ENCODE measurements at regions not wholly inside any gene's neighbourhood (a gene's known extent, or its start where the extent isn't known, plus 50 kb on each side); places are given as distances from the start of the nearest gene placed in this dataset.

DNA sequence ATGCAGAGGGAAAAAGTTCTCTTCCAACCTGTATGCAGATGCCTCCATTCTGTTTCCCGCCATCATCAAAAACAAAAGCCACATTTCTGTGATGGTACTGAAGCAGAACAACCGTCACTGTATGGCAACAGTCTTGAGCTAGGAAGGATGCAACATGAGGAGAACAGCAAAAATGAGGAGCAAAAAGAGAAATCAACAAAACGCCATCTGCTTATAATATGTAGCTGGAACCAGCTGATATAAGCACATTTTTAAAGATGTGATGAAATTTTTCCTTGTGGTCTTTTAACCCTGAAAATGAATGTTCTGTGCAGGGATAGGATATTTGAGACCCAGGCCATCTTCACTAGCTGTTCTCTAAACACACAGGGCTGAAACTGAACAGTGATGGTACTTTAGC lies 287.0 kb downstream of the ZIC4 start:
- DNase-seq (ENCODE audit: low spot score), result no peak
- Mint-ChIP-seq H3K9me3 (no peaks in the 10 kb centered on the region), H3K4me3 (no peak overlapping the region), H3K36me3 (ENCODE audit: low read depth) (no peaks in the 10 kb centered on the region), H3K4me1 (no peaks in the 10 kb centered on the region), H3K27me3 (ENCODE audit: insufficient read depth, low read depth, poor library complexity) (peaks cover 3% of the 10 kb centered on the region), H3K27ac (no peak overlapping the region)
- H3K4me2 ChIP-seq, result no peak overlapping the region
- no peak for ATAC-seq
- no peak overlapping the region for H3K4me3 ChIP-seq
- no peak overlapping the region for H3K27ac ChIP-seq (ENCODE audit: low read depth)
- no peak overlapping the region for H2AFZ ChIP-seq
- H3K27me3 ChIP-seq (ENCODE audit: insufficient read depth), result no peaks in the 10 kb centered on the region
- no peaks in the 10 kb centered on the region for H3K79me2 ChIP-seq (replicated peaks; ENCODE audit: insufficient read depth)
- TF ChIP-seq, protein P1, sequence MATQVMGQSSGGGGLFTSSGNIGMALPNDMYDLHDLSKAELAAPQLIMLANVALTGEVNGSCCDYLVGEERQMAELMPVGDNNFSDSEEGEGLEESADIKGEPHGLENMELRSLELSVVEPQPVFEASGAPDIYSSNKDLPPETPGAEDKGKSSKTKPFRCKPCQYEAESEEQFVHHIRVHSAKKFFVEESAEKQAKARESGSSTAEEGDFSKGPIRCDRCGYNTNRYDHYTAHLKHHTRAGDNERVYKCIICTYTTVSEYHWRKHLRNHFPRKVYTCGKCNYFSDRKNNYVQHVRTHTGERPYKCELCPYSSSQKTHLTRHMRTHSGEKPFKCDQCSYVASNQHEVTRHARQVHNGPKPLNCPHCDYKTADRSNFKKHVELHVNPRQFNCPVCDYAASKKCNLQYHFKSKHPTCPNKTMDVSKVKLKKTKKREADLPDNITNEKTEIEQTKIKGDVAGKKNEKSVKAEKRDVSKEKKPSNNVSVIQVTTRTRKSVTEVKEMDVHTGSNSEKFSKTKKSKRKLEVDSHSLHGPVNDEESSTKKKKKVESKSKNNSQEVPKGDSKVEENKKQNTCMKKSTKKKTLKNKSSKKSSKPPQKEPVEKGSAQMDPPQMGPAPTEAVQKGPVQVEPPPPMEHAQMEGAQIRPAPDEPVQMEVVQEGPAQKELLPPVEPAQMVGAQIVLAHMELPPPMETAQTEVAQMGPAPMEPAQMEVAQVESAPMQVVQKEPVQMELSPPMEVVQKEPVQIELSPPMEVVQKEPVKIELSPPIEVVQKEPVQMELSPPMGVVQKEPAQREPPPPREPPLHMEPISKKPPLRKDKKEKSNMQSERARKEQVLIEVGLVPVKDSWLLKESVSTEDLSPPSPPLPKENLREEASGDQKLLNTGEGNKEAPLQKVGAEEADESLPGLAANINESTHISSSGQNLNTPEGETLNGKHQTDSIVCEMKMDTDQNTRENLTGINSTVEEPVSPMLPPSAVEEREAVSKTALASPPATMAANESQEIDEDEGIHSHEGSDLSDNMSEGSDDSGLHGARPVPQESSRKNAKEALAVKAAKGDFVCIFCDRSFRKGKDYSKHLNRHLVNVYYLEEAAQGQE (IDR thresholded peaks at IDR 0.05; ENCODE audit: unreplicated experiment), result no peak
- TF ChIP-seq EZH2phosphoT487 (IDR thresholded peaks at IDR 0.05; ENCODE audit: unreplicated experiment) (no peak), STAT1 (IDR thresholded peaks at IDR 0.05; ENCODE audit: unreplicated experiment) (no peak), POLR2AphosphoS5 (IDR thresholded peaks at IDR 0.05; ENCODE audit: low read depth) (no peak)
- TF ChIP-seq, protein P2, sequence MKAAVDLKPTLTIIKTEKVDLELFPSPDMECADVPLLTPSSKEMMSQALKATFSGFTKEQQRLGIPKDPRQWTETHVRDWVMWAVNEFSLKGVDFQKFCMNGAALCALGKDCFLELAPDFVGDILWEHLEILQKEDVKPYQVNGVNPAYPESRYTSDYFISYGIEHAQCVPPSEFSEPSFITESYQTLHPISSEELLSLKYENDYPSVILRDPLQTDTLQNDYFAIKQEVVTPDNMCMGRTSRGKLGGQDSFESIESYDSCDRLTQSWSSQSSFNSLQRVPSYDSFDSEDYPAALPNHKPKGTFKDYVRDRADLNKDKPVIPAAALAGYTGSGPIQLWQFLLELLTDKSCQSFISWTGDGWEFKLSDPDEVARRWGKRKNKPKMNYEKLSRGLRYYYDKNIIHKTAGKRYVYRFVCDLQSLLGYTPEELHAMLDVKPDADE (IDR thresholded peaks at IDR 0.05), result no peak
- no peaks in the 10 kb centered on the region for H3K4me1 ChIP-seq (ENCODE audit: insufficient read depth)
- H3K9me2 ChIP-seq (ENCODE audit: insufficient read depth), result no peaks in the 10 kb centered on the region
- H3F3A ChIP-seq (replicated peaks; ENCODE audit: low read depth), result no peaks in the 10 kb centered on the region
- no peaks in the 10 kb centered on the region for H3K36me3 ChIP-seq (ENCODE audit: insufficient read depth)
- no peaks in the 10 kb centered on the region for H4K20me1 ChIP-seq (replicated peaks; ENCODE audit: insufficient read depth)

DNA sequence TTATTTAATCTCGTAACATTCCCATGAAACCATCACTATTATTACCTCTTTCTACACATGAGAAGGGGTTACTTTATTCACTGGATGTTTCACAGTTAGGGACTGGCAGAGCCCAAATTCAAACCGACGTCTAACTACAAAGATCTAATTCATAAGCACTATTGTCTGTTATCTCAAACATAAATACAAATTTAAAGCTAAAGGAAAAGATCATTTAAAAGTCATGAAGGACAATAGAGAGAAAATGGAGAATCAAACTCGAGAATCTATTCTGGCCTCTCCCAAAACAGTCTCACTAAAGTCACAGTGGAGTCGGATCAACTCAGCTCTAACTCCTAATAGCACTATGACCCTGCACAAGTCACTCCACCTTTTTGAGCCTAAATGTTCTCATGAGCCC lies 287.7 kb downstream of the ZIC4 start:
- H3K4me3 ChIP-seq, result no peak overlapping the region
- no peaks in the 10 kb centered on the region for H3K79me2 ChIP-seq (replicated peaks; ENCODE audit: insufficient read depth)
- H3K27ac Mint-ChIP-seq, result no peak overlapping the region
- H3K27me3 Mint-ChIP-seq (ENCODE audit: insufficient read depth, low read depth, poor library complexity), result peaks cover 3% of the 10 kb centered on the region
- H3K9me2 ChIP-seq (ENCODE audit: insufficient read depth), result no peaks in the 10 kb centered on the region
- ATAC-seq (no peak), DNase-seq (ENCODE audit: low spot score) (no peak)
- H3K4me1 Mint-ChIP-seq, result no peaks in the 10 kb centered on the region
- H3K9me3 Mint-ChIP-seq, result no peaks in the 10 kb centered on the region
- no peak overlapping the region for H3K27ac ChIP-seq (ENCODE audit: low read depth)
- no peaks in the 10 kb centered on the region for H3K36me3 Mint-ChIP-seq (ENCODE audit: low read depth)
- no peak overlapping the region for H3K4me2 ChIP-seq
- H3K4me1 ChIP-seq (ENCODE audit: insufficient read depth), result no peaks in the 10 kb centered on the region
- no peaks in the 10 kb centered on the region for H3K36me3 ChIP-seq (ENCODE audit: insufficient read depth)
- H4K20me1 ChIP-seq (replicated peaks; ENCODE audit: insufficient read depth), result no peaks in the 10 kb centered on the region
- H3K27me3 ChIP-seq (ENCODE audit: insufficient read depth), result no peaks in the 10 kb centered on the region
- no peaks in the 10 kb centered on the region for H3F3A ChIP-seq (replicated peaks; ENCODE audit: low read depth)
- H3K4me3 Mint-ChIP-seq, result no peak overlapping the region
- no peak overlapping the region for H2AFZ ChIP-seq
- TF ChIP-seq ZNF114 (CRISPR knock-in tag; IDR thresholded peaks at IDR 0.05), result no peak
- TF ChIP-seq POLR2AphosphoS5 (IDR thresholded peaks at IDR 0.05; ENCODE audit: low read depth), result no peak
- TF ChIP-seq, protein P3, sequence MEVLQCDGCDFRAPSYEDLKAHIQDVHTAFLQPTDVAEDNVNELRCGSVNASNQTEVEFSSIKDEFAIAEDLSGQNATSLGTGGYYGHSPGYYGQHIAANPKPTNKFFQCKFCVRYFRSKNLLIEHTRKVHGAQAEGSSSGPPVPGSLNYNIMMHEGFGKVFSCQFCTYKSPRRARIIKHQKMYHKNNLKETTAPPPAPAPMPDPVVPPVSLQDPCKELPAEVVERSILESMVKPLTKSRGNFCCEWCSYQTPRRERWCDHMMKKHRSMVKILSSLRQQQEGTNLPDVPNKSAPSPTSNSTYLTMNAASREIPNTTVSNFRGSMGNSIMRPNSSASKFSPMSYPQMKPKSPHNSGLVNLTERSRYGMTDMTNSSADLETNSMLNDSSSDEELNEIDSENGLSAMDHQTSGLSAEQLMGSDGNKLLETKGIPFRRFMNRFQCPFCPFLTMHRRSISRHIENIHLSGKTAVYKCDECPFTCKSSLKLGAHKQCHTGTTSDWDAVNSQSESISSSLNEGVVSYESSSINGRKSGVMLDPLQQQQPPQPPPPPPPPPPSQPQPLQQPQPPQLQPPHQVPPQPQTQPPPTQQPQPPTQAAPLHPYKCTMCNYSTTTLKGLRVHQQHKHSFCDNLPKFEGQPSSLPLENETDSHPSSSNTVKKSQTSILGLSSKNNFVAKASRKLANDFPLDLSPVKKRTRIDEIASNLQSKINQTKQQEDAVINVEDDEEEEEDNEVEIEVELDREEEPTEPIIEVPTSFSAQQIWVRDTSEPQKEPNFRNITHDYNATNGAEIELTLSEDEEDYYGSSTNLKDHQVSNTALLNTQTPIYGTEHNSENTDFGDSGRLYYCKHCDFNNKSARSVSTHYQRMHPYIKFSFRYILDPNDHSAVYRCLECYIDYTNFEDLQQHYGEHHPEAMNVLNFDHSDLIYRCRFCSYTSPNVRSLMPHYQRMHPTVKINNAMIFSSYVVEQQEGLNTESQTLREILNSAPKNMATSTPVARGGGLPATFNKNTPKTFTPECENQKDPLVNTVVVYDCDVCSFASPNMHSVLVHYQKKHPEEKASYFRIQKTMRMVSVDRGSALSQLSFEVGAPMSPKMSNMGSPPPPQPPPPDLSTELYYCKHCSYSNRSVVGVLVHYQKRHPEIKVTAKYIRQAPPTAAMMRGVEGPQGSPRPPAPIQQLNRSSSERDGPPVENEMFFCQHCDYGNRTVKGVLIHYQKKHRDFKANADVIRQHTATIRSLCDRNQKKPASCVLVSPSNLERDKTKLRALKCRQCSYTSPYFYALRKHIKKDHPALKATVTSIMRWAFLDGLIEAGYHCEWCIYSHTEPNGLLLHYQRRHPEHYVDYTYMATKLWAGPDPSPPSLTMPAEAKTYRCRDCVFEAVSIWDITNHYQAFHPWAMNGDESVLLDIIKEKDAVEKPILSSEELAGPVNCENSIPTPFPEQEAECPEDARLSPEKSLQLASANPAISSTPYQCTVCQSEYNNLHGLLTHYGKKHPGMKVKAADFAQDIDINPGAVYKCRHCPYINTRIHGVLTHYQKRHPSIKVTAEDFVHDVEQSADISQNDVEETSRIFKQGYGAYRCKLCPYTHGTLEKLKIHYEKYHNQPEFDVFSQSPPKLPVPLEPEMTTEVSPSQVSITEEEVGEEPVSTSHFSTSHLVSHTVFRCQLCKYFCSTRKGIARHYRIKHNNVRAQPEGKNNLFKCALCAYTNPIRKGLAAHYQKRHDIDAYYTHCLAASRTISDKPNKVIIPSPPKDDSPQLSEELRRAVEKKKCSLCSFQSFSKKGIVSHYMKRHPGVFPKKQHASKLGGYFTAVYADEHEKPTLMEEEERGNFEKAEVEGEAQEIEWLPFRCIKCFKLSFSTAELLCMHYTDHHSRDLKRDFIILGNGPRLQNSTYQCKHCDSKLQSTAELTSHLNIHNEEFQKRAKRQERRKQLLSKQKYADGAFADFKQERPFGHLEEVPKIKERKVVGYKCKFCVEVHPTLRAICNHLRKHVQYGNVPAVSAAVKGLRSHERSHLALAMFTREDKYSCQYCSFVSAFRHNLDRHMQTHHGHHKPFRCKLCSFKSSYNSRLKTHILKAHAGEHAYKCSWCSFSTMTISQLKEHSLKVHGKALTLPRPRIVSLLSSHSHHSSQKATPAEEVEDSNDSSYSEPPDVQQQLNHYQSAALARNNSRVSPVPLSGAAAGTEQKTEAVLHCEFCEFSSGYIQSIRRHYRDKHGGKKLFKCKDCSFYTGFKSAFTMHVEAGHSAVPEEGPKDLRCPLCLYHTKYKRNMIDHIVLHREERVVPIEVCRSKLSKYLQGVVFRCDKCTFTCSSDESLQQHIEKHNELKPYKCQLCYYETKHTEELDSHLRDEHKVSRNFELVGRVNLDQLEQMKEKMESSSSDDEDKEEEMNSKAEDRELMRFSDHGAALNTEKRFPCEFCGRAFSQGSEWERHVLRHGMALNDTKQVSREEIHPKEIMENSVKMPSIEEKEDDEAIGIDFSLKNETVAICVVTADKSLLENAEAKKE (CRISPR knock-in tag; IDR thresholded peaks at IDR 0.05), result no peak
- no peak for TF ChIP-seq JUNB (IDR thresholded peaks at IDR 0.05; ENCODE audit: unreplicated experiment)
- TF ChIP-seq, protein P2 (IDR thresholded peaks at IDR 0.05), result no peak
- TF ChIP-seq EZH2phosphoT487 (IDR thresholded peaks at IDR 0.05; ENCODE audit: unreplicated experiment), result no peak
- no peak for TF ChIP-seq STAT1 (IDR thresholded peaks at IDR 0.05; ENCODE audit: unreplicated experiment)
- TF ChIP-seq NANOG (IDR thresholded peaks at IDR 0.05; ENCODE audit: borderline replicate concordance), result no peak
- TF ChIP-seq EZH2 (IDR thresholded peaks at IDR 0.05; ENCODE audit: low read depth, unreplicated experiment), result no peak
